HG03039 (cell line): ENCODE measurements at regions not wholly inside any gene's neighbourhood (a gene's known extent, or its start where the extent isn't known, plus 50 kb on each side); places are given as distances from the start of the nearest gene placed in this dataset.
A peak's percentile ranks its signal among the peaks of the same experiment; 100 is the strongest.

ENCODE experiments used
- ATAC-seq: cut with Tn5 transposase; IDR thresholded peaks from one replicate; pipeline ENCODE4 v1.9.1; 2021; ENCODE audit warnings: mild to moderate bottlenecking, moderate library complexity; ENCODE audit not compliant: unreplicated experiment

DNA sequence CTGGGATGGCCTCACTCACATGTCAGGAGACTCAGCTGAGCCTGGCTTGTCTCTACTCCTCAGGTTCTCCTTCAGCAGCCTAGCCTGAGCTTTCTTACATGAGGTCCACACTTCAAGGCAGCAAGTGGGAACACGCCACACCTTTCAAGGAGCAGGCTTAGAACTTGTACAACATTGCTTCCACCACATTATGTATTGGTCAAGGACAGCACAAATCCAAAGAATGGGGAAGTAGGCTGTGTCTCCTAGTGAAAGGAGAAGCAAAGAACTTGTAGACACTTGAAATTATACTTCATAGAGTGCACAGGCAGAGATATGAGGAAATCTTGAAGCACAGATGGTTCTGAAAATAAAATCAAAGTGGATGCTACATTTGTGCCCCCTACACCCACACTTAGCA lies 120.9 kb upstream of the NOCT start:
- no peak for ATAC-seq

DNA sequence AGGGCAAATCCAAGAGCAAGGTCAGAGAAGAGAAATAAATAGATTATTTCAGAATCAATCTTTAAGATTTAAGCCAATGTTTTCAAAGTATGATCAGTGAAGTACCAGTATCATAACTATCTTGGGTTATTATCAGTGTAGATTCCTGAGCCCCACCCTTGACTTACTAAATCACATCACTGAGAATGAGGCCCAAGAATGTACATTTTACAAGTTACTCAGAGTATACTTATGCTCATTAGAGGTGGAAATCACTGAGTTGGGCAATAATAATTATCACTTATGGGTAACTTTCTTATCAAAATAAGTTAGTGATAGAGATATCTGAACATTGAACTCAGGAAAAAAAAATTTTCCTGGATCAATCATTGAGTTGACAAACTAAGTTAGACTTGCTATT lies 121.6 kb upstream of the NOCT start:
- no peak for ATAC-seq

DNA sequence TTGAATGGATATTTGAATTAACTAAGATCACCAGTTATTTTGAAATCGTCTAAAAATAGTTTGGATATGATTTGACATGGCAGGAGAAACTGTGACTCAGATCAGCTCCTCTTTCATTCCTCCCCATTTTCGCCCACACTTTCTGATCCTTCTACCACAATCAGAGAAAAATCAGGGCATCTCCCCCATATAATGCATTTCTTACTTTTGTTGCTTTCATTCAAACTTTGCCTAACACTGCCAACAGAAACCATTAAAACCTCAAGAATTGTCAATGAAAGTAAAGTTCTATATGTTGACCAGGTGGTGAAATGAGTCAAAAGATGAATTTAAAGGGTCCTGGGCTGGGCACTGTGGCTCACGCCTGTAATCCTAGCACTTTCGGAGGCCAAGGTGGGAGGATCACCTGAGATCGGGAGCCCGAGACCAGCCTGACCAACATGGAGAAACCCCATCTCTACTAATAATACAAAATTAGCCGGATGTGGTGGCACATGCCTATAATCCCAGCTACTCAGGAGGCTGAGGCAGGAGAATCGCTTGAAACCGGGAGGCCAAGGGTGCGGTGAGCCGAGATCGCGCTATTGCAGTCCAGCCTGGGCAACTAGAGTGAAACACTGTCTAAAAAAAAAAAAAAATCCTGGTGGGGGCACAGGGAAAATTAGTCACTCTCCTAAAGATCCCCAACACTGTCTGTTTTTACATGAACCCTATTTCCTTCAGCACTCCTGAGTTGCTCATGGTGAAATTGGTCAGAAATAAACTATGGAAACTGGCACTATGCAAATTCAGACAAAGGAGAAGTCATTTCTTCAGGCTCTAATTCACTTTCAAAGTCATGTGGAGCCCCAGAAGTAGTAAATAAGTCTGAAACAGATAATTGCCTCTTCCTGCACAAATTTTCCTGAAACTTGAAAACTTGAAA lies 122.8 kb upstream of the NOCT start:
- no peak for ATAC-seq

GRCh38 chr4:138891631-138892031 lies 124.0 kb upstream of the NOCT start:
- no peak for ATAC-seq

GRCh38 chr4:138890891-138891570 lies 124.5 kb upstream of the NOCT start:
- no peak for ATAC-seq

- ATAC-seq = no peak
Measured at GRCh38 chr4:138889216-138889615, 126.4 kb upstream of the NOCT start.

- no peak for ATAC-seq
Measured at GRCh38 chr4:138887741-138888140, 127.8 kb upstream of the NOCT start.

- no peak for ATAC-seq
Measured at GRCh38 chr4:138887341-138887740, 128.2 kb upstream of the NOCT start.

- ATAC-seq = no peak
Measured at GRCh38 chr4:138879757-138880156, 135.8 kb upstream of the NOCT start.

- ATAC-seq = no peak
Measured at GRCh38 chr4:138875891-138876608, 139.5 kb upstream of the NOCT start.

DNA sequence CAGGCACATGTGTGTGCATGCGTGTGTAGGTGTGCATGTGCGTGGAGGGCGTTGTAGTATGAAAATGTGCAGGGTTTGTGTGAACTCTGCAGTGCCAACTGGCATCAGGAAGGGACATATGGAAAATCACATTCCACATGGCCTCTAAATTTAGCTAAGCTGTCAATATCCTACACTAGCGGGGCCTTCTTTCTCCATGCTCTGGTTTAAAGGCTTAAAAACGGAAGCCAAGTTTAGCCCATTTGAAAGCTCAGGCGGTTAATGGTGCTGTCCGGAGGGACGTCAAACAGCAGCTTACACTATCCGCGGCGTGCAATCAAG lies 144.1 kb upstream of the NOCT start:
- no peak for ATAC-seq

DNA sequence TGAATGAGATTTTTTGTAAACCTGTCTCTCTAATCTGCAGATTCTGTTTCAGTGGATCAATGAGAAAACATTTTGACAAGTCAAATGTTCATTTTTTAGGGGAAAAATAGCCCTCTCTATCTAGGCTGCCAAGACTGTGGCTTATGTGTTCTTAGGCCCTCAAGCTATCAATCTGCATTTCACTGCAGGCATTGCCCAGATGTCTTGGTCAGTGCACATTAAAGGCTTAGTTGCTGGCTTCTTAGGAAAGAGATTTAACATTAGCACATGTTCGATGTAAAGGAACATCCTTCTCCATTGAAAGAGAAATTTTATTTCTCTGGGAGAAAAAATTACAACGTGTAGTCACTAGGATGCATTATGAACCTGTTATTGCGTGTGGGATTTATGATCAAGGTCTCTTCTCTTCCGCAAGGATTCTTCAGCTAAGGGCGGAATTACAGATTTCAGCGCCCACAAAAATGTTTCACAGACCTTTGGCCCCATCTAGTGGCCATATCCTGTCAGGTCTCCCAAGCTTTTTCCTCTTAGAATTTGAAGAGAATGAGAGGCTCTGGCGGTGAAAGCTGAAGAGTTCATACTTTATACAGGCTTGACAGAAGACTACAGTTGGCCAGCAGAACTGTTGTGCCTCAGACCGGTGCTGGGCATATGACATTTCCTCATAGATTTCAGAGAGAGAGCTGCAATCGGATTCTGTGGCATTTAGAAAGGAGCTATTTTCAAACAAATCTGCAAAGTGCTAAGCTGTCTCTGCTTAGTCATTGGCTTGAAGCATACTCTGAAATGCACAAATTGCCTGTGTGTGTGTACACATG lies 144.6 kb upstream of the NOCT start:
- peak; percentile 77 for ATAC-seq

- no peak for ATAC-seq
Measured at GRCh38 chr4:138869631-138870030, 145.9 kb upstream of the NOCT start.

GRCh38 chr4:138869165-138869564 lies 146.4 kb upstream of the NOCT start:
- ATAC-seq = no peak

GRCh38 chr4:138868562-138868961 lies 147.0 kb upstream of the NOCT start:
- no peak for ATAC-seq

DNA sequence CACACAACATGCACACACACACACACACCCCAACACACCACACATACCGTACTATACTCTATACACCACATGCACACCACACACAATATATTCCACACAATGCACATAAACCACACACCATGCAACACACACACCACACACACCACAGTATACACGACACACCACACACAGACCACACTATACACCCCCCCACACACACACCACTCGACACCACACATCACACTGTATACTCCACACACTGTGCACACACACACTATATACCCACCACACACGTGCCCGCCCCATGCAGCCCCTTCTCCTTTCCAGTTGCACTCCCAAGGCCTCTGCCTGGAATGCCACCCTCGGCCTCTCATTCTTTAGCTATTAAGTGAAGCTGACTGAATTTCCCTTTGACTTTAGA lies 148.2 kb upstream of the NOCT start:
- ATAC-seq = no peak

GRCh38 chr4:138866314-138866713 lies 149.3 kb upstream of the NOCT start:
- no peak for ATAC-seq

DNA sequence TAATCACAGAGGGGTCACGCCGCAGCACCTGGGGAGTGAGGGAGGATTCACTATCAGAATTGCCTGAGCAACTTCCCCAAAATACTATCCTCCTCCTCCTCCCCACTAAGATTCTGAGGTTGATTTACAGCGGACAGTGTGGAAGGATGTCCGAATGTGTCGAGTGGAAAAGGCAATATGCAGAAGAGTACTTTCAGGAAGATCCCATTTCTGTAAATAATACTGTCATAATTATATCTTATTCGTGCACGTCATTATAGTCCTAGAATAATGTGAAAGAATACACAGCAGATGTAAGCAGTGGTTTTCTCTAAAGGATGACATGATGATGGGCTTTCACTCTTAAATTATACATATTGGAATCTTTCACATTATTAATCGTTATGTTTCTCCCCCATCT lies 149.8 kb upstream of the NOCT start:
- ATAC-seq = no peak

DNA sequence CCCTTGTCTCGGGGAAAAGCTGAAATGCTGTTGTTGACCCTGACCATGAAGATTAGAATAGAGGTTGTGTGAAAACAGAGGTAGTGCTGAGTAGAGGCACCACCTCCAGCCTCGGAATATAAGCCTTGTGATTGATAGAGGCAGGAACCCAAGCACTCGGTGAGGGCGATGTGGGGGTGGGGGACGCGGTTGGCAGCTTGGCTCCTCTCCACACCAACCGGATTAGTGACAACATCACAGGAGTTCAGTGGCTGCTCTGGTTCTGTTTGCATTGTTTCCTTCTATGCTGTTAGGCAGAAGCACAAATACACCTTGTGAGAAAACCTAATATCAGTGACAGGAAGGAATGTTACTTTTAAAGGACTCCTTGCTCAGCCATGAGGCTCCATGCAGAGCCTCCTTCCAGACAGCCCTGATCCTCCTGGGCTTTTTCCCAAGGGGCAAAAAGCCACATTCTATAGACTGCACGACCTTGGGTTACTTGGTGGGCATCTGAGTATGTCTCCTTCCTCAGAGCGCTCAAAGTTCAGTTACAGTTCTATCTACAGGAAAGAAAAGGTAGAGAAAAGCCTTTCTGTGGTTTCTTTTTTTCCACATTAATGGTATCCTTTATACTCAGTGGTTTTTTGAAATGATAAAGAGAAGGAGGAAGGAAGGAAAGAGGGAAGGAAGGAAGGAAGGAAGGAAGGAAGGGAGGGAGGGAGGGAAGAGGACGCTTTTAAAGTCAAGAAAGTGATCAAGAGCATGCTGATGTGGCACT lies 150.4 kb upstream of the NOCT start:
- no peak for ATAC-seq

GRCh38 chr4:138863160-138863559 lies 152.4 kb upstream of the NOCT start:
- no peak for ATAC-seq
